ENCODE measurements at regions not wholly inside any gene's neighbourhood (a gene's known extent, or its start where the extent isn't known, plus 50 kb on each side); places are given as distances from the start of the nearest gene placed in this dataset.
A peak's percentile ranks its signal among the peaks of the same experiment; 100 is the strongest.
"Not testable (repeated sequence)": the region's sequence is repeated elsewhere in the genome, so short reads cannot be mapped to it uniquely, and the experiment has no call there.

- no peak for DNase-seq (ENCODE audit: low read depth)
Observed at GRCh38 chr14:80298491-80299017, 87.2 kb upstream of the DIO2 start.

GRCh38 chr14:80291101-80291500 is 79.8 kb upstream of the DIO2 start:
- DNase-seq (ENCODE audit: low read depth) = peak; percentile 69

GRCh38 chr14:80286744-80287143 is 75.4 kb upstream of the DIO2 start:
- not testable (repeated sequence) for DNase-seq (ENCODE audit: low read depth)

DNA sequence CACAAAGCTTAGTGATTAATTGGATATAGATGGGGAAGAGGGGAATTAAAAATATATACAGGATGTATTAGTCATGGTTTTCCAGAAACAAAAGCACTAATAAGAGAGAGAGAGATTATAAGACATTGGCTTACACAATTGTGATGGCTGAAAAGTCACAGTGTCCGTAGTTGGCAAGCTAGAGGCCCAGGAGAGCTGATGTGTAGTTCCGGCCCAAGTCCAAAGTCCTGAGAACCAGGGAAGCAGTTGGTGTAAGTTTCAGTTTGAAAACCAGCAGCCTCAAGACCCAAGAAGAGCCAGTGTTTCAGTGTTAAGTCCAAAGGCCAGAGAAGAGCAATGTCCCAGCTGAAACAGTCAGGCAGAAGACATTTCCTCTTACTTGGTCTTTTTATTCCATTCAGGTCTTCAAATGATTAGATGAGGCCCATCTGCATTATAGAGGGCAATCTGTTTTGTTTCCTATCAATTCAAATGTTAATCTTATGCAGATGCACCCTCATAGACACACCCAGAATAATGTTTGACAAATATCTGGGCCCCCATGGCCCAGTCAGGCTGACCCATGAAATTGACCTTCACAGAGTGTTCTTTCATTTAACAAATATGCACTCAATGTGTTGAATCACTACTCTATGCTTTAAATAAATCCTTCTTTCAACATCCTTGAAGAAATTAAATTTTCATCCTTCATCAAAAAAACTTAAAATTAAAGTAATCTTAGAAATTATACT is 67.2 kb upstream of the DIO2 start:
- no peak for DNase-seq (ENCODE audit: low read depth)

DNA sequence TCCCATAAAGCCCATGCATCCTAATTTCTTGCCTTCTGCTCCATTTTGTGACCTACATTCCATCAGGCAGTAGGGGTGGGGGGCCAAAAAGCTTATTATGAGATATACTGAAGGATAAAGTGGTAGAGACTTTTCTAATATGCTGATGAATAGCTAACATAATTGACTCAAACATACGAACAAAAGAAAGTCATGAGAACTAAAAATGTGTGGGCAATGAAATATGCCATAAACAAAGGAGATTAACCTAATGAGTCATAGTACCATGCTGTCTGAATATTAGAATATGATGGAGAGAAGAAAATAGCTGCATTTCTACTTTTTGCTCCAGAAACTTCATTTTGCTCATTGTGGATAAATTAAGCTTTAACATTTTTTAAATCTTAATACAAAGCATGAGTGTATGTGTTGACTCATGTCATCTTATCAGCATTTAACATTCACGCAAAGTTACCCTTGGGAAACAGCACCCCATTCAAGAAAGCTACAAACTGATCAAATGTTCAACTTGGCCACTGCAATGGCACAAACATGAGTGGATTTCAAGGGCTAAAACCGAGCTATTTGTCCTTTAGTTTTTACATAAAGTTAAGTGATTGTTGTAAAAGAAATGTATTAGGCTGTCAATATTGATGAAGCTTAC is 64.0 kb upstream of the DIO2 start:
- DNase-seq (ENCODE audit: low read depth) = peak; percentile 81

DNA sequence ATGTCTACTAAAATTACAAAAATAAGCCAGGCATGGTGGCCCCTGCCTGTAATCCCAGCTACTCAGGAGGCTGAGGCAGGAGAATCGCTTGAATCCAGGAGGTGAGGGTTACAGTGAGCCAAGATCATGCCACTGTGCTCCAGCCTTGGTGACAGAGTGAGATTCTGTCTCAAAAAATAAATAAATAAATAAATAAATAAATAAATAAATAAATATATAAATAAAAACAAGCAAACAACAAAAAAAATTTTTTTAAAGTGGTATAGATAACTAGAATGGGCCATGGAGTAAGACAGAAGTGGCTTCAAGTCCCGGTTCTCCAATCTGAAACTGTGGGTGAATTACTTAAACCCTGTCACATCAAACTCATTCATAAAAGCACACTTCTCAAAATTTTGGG is 63.0 kb upstream of the DIO2 start:
- DNase-seq (ENCODE audit: low read depth) = not testable (repeated sequence)

DNA sequence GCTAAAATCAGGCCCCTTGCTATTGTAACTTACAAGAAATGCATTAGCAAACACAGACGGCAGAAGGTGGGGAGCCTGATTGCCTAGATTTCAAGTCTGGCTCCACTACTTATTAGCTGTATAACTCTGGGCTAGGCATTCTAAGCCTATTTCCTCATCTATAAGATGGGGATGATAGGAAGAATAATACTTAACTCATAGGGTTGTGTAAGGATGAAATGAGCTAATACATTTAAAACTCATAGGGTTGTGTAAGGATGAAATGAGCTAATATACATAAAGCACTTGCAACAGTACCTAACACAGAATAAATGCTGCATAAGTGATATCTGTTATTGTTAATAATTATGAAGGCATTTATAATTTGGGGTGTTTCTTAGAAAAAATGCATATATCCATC is 60.1 kb upstream of the DIO2 start:
- DNase-seq (ENCODE audit: low read depth) = peak; percentile 78

- peak; percentile 94 for DNase-seq (ENCODE audit: low read depth)
Observed at GRCh38 chr14:80269353-80269925, 58.1 kb upstream of the DIO2 start.

GRCh38 chr14:80266930-80267329 is 55.6 kb upstream of the DIO2 start:
- no peak for DNase-seq (ENCODE audit: low read depth)

- DNase-seq (ENCODE audit: low read depth) = no peak
Observed at GRCh38 chr14:80264702-80265101, 53.4 kb upstream of the DIO2 start.
